ENCODE measurements at regions not wholly inside any gene's neighbourhood (a gene's known extent, or its start where the extent isn't known, plus 50 kb on each side); places are given as distances from the start of the nearest gene placed in this dataset.

GRCh38 chr20:50374541-50375078 is 135.6 kb upstream of the PTPN1 start:
- DNase-seq (ENCODE audit: low read depth in 2 of 2) = no peak

- no peak for DNase-seq (ENCODE audit: low read depth in 2 of 2)
Observed at GRCh38 chr20:50376179-50376887, 133.8 kb upstream of the PTPN1 start.

- no peak for DNase-seq (ENCODE audit: low read depth in 2 of 2)
Observed at GRCh38 chr20:50376888-50377459, 133.2 kb upstream of the PTPN1 start.

- DNase-seq (ENCODE audit: low read depth in 2 of 2) = no peak
Observed at GRCh38 chr20:50378170-50379000, 131.8 kb upstream of the PTPN1 start.

- no peak for DNase-seq (ENCODE audit: low read depth in 2 of 2)
Observed at GRCh38 chr20:50379049-50379990, 130.9 kb upstream of the PTPN1 start.

GRCh38 chr20:50379991-50380696 is 130.0 kb upstream of the PTPN1 start:
- DNase-seq (ENCODE audit: low read depth in 2 of 2) = no peak

- no peak for DNase-seq (ENCODE audit: low read depth in 2 of 2)
Observed at GRCh38 chr20:50380697-50381040, 129.5 kb upstream of the PTPN1 start.

GRCh38 chr20:50381075-50381732 is 129.0 kb upstream of the PTPN1 start:
- DNase-seq (ENCODE audit: low read depth in 2 of 2) = no peak

- DNase-seq (ENCODE audit: low read depth in 2 of 2) = no peak
Observed at GRCh38 chr20:50381771-50382593, 128.2 kb upstream of the PTPN1 start.

- no peak for DNase-seq (ENCODE audit: low read depth in 2 of 2)
Observed at GRCh38 chr20:50385733-50386640, 124.2 kb upstream of the PTPN1 start.

GRCh38 chr20:50386641-50386960 is 123.6 kb upstream of the PTPN1 start:
- no peak for DNase-seq (ENCODE audit: low read depth in 2 of 2)

- DNase-seq (ENCODE audit: low read depth in 2 of 2) = no peak
Observed at GRCh38 chr20:50387218-50387995, 122.8 kb upstream of the PTPN1 start.

GRCh38 chr20:50387996-50388332 is 122.2 kb upstream of the PTPN1 start:
- no peak for DNase-seq (ENCODE audit: low read depth in 2 of 2)

GRCh38 chr20:50388733-50389437 is 121.3 kb upstream of the PTPN1 start:
- DNase-seq (ENCODE audit: low read depth in 2 of 2) = no peak

- no peak for DNase-seq (ENCODE audit: low read depth in 2 of 2)
Observed at GRCh38 chr20:50389438-50389807, 120.8 kb upstream of the PTPN1 start.

- no peak for DNase-seq (ENCODE audit: low read depth in 2 of 2)
Observed at GRCh38 chr20:50389808-50390684, 120.1 kb upstream of the PTPN1 start.
